ENCODE measurements at regions not wholly inside any gene's neighbourhood (a gene's known extent, or its start where the extent isn't known, plus 50 kb on each side); places are given as distances from the start of the nearest gene placed in this dataset.
"Not testable (repeated sequence)": the region's sequence is repeated elsewhere in the genome, so short reads cannot be mapped to it uniquely, and the experiment has no call there.

- no peak for DNase-seq (ENCODE audit: extremely low read depth in 1 of 11, low read depth in 9 of 11, low spot score in 4 of 11)
These were observed 473.6 kb downstream of the PTH2R start for GRCh38 chr2:208880171-208880570.

GRCh38 chr2:208890486-208890885 is 483.9 kb downstream of the PTH2R start:
- DNase-seq (ENCODE audit: extremely low read depth in 1 of 11, low read depth in 9 of 11, low spot score in 4 of 11) = no peak

- no peak for DNase-seq (ENCODE audit: extremely low read depth in 1 of 11, low read depth in 9 of 11, low spot score in 4 of 11)
These were observed 485.6 kb downstream of the PTH2R start for GRCh38 chr2:208892203-208892602.

GRCh38 chr2:208906330-208906729 is 499.7 kb downstream of the PTH2R start:
- no peak for DNase-seq (ENCODE audit: extremely low read depth in 1 of 11, low read depth in 9 of 11, low spot score in 4 of 11)

- DNase-seq (ENCODE audit: extremely low read depth in 1 of 11, low read depth in 9 of 11, low spot score in 4 of 11) = no peak
These were observed 508.4 kb upstream of the MAP2 start for GRCh38 chr2:208915401-208915800.

- DNase-seq (ENCODE audit: extremely low read depth in 1 of 11, low read depth in 9 of 11, low spot score in 4 of 11) = no peak
These were observed 507.0 kb upstream of the MAP2 start for GRCh38 chr2:208916881-208917280.

GRCh38 chr2:208921358-208921757 is 502.5 kb upstream of the MAP2 start:
- DNase-seq (ENCODE audit: extremely low read depth in 1 of 11, low read depth in 9 of 11, low spot score in 4 of 11) = not testable (repeated sequence)

- no peak for DNase-seq (ENCODE audit: extremely low read depth in 1 of 11, low read depth in 9 of 11, low spot score in 4 of 11)
These were observed 496.0 kb upstream of the MAP2 start for GRCh38 chr2:208927867-208928266.

GRCh38 chr2:208929139-208929864 is 494.5 kb upstream of the MAP2 start:
- peak in 3 of 11 donors; percentile 2 to 7 (median 4) for DNase-seq (ENCODE audit: extremely low read depth in 1 of 11, low read depth in 9 of 11, low spot score in 4 of 11)

- no peak for DNase-seq (ENCODE audit: extremely low read depth in 1 of 11, low read depth in 9 of 11, low spot score in 4 of 11)
These were observed 493.9 kb upstream of the MAP2 start for GRCh38 chr2:208929894-208930427.

GRCh38 chr2:208935531-208935930 is 488.3 kb upstream of the MAP2 start:
- no peak for DNase-seq (ENCODE audit: extremely low read depth in 1 of 11, low read depth in 9 of 11, low spot score in 4 of 11)

GRCh38 chr2:208937521-208937920 is 486.3 kb upstream of the MAP2 start:
- no peak for DNase-seq (ENCODE audit: extremely low read depth in 1 of 11, low read depth in 9 of 11, low spot score in 4 of 11)

- no peak for DNase-seq (ENCODE audit: extremely low read depth in 1 of 11, low read depth in 9 of 11, low spot score in 4 of 11)
These were observed 484.0 kb upstream of the MAP2 start for GRCh38 chr2:208939852-208940251.

GRCh38 chr2:208945719-208946256 is 478.1 kb upstream of the MAP2 start:
- DNase-seq (ENCODE audit: extremely low read depth in 1 of 11, low read depth in 9 of 11, low spot score in 4 of 11) = no peak

GRCh38 chr2:208948073-208948472 is 475.8 kb upstream of the MAP2 start:
- no peak for DNase-seq (ENCODE audit: extremely low read depth in 1 of 11, low read depth in 9 of 11, low spot score in 4 of 11)

- DNase-seq (ENCODE audit: extremely low read depth in 1 of 11, low read depth in 9 of 11, low spot score in 4 of 11) = no peak
These were observed 453.8 kb upstream of the MAP2 start for GRCh38 chr2:208970070-208970469.

- no peak for DNase-seq (ENCODE audit: extremely low read depth in 1 of 11, low read depth in 9 of 11, low spot score in 4 of 11)
These were observed 446.3 kb upstream of the MAP2 start for GRCh38 chr2:208977582-208977981.

- no peak for DNase-seq (ENCODE audit: extremely low read depth in 1 of 11, low read depth in 9 of 11, low spot score in 4 of 11)
These were observed 444.9 kb upstream of the MAP2 start for GRCh38 chr2:208978946-208979345.

GRCh38 chr2:208980321-208980720 is 443.5 kb upstream of the MAP2 start:
- no peak for DNase-seq (ENCODE audit: extremely low read depth in 1 of 11, low read depth in 9 of 11, low spot score in 4 of 11)

- no peak for DNase-seq (ENCODE audit: extremely low read depth in 1 of 11, low read depth in 9 of 11, low spot score in 4 of 11)
These were observed 441.0 kb upstream of the MAP2 start for GRCh38 chr2:208982831-208983230.

- DNase-seq (ENCODE audit: extremely low read depth in 1 of 11, low read depth in 9 of 11, low spot score in 4 of 11) = peak in 2 of 11 donors; percentile 3 to 4
These were observed 440.4 kb upstream of the MAP2 start for GRCh38 chr2:208983486-208983885.

Data from renal cortex interstitium (tissue), 11 donors.